Psoas muscle (tissue), 7 donors: ENCODE measurements at regions not wholly inside any gene's neighbourhood (a gene's known extent, or its start where the extent isn't known, plus 50 kb on each side); places are given as distances from the start of the nearest gene placed in this dataset.

ENCODE experiments used
- ATAC-seq, 4 donors: fragments of 200-7000 bp; cut with Tn5 transposase; one replicate each; pipeline ENCODE4 v1.9.1; 2020; ENCODE audit warnings: moderate library complexity in 3 of 4, mild to moderate bottlenecking in 2 of 4
- DNase-seq, 2 donors: peaks; one replicate each; pipeline ENCODE4 v3.0.0-alpha.2; 2020
- H3K27ac ChIP-seq: fragments of 200-600 bp; one replicate; pipeline ENCODE4 v1.8.0; 2022
- H3K27me3 ChIP-seq, 3 donors: fragments of 200-600 bp in 1 of 3; one replicate each; pipeline versions ENCODE4 v1.6.1 to v1.8.0; 2013 to 2022; ENCODE audit warnings: low read length in 2 of 3, mild to moderate bottlenecking in 2 of 3, moderate library complexity in 1 of 3; ENCODE audit not compliant: insufficient read depth in 3 of 3
- H3K36me3 ChIP-seq, 2 donors: fragments of 200-600 bp in 1 of 2; one replicate each; pipeline versions ENCODE4 v1.6.1 to v1.8.0; 2013 to 2022; ENCODE audit warnings: low read depth in 1 of 2, mild to moderate bottlenecking in 1 of 2, moderate library complexity in 1 of 2; ENCODE audit not compliant: insufficient read depth in 1 of 2
- H3K4me1 ChIP-seq: fragments of 200-600 bp; one replicate; pipeline ENCODE4 v1.8.0; 2022
- H3K4me3 ChIP-seq: fragments of 200-600 bp; one replicate; pipeline ENCODE4 v1.8.0; 2022; ENCODE audit warnings: mild to moderate bottlenecking
- H3K9me3 ChIP-seq: fragments of 200-600 bp; one replicate; pipeline ENCODE4 v1.8.0; 2022
- WGBS, 3 donors: extraction: QIAGEN DNeasy Blood & Tissue Kit; methylation state at CpG; one replicate each; pipeline versions ENCODE4 v1.1.6 to v1.1.7; 2013; 5-methylcytosine and 5-hydroxymethylcytosine counted together
- intact Hi-C, 2 donors: fragments of 100-400 bp; cut with DNase I; formaldehyde crosslinking; loops; one replicate each; pipeline versions ENCODE4 v1.11.0 to v1.14.2; 2022
- TF ChIP-seq, protein P1 (sequence below): fragments of 200-600 bp; IDR thresholded peaks from one replicate; pipeline ENCODE4 v1.8.0; 2022; ENCODE audit warnings: antibody characterized with exemption
- donor health status: healthy with polysubstance abuse.
- donor health status: DM: no; HTN: no; CAD: no; lungs with moderate emphysema.
- donor health status: Bipolar disorder and iron deficiency.
- donor health status: healthy.
- donor health status: DM: yes; HTN: yes; CAD: no.
- donor health status: DM: no; HTN: no; CAD: no.
- donor health status: DM: yes; HTN: yes; CAD: no.

DNA sequence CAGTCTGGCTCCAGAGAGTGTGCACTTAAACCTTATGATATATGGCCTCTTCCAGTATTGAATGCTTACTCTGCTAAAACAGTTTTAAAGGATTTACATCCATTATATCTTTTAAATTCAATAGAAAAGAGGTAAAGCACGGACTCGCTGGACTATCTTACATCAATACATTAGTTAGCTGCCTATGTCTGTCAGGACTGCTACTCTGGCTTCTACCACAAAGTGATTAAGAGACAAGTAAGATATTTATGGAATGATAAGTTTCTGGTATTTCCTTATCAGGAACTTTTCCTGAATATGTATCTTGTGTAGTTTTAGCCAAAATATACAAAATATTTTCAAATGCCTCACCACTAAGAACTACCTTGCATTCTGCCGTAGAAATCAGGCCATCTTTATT is 295.1 kb downstream of the ISL1 start:
- Histone ChIP-seq H3K4me3 (no peak overlapping the region), H3K27me3 (no peaks in the 10 kb centered on the region), H3K36me3 (no peaks in the 10 kb centered on the region), H3K27ac (no peak overlapping the region), H3K9me3 (no peaks in the 10 kb centered on the region), H3K4me1 (no peaks in the 10 kb centered on the region)
- no peak for ATAC-seq
- intact Hi-C loops = no loop called here
- TF ChIP-seq, protein P1, sequence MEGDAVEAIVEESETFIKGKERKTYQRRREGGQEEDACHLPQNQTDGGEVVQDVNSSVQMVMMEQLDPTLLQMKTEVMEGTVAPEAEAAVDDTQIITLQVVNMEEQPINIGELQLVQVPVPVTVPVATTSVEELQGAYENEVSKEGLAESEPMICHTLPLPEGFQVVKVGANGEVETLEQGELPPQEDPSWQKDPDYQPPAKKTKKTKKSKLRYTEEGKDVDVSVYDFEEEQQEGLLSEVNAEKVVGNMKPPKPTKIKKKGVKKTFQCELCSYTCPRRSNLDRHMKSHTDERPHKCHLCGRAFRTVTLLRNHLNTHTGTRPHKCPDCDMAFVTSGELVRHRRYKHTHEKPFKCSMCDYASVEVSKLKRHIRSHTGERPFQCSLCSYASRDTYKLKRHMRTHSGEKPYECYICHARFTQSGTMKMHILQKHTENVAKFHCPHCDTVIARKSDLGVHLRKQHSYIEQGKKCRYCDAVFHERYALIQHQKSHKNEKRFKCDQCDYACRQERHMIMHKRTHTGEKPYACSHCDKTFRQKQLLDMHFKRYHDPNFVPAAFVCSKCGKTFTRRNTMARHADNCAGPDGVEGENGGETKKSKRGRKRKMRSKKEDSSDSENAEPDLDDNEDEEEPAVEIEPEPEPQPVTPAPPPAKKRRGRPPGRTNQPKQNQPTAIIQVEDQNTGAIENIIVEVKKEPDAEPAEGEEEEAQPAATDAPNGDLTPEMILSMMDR = no peak
- DNase-seq = no peak
- WGBS, 3 donors = 82 to 93% (median 86%) methylated on average over 3 of the region's 3 CpGs

DNA sequence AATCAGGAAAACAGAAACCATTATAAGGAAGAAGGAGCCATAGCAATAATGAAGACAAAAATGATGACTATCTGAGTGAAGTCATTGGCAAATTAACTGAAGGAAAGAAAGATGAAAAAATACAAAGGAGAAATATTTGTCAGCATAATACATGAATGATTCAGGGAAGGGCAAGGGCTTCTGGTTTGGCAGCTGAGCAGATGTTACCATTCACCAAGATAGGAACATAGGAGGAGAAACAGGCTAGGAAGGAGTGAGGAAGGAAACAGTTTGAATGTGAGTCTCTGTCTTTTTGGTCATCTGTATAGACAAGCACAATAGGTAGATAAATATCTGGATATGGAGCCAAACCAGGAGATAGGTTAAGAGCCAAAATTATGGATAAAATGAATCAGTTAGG is 296.0 kb downstream of the ISL1 start:
- TF ChIP-seq, protein P1 = no peak
- no peaks in the 10 kb centered on the region for H3K4me1 ChIP-seq
- intact Hi-C loops = no loop called here
- ATAC-seq (no peak), DNase-seq (no peak)
- H3K27ac ChIP-seq = no peak overlapping the region
- no peaks in the 10 kb centered on the region for H3K27me3 ChIP-seq
- no peaks in the 10 kb centered on the region for H3K9me3 ChIP-seq
- H3K4me3 ChIP-seq = no peak overlapping the region
- H3K36me3 ChIP-seq = no peaks in the 10 kb centered on the region

DNA sequence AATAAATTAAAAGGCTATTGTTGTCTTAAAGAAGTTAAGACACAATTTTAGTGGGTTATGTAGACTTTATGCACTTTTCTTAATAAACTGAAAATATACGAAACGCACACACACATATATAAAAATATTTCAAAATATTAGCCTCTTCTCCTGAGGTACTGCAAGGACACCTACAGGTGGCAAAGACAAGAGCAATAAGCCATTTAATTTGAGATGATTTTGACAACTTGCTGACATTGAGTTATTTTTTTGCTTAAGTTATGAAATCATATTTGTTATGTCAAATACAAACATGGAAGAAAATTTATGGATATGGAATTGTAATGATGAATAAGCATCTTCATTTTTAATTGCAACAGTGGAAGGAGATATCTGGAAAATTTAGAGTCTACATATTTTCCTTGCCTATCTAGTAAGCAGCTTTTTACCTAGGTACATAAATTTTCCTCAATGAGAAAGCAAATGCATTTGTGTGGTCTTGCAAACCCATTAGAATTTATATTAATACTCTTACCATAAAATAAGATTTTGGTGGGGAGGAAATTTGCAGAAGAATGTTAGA is 301.6 kb downstream of the ISL1 start:
- no peak overlapping the region for H3K27ac ChIP-seq
- TF ChIP-seq, protein P1 = no peak
- H3K4me3 ChIP-seq = no peak overlapping the region
- WGBS, 3 donors = 86 to 92% (median 87%) methylated on average over 2 of the region's 2 CpGs
- H3K4me1 ChIP-seq = no peaks in the 10 kb centered on the region
- H3K27me3 ChIP-seq = no peaks in the 10 kb centered on the region
- ATAC-seq = no peak
- DNase-seq = no peak
- H3K36me3 ChIP-seq = no peaks in the 10 kb centered on the region
- intact Hi-C loops = no loop called here
- no peaks in the 10 kb centered on the region for H3K9me3 ChIP-seq

DNA sequence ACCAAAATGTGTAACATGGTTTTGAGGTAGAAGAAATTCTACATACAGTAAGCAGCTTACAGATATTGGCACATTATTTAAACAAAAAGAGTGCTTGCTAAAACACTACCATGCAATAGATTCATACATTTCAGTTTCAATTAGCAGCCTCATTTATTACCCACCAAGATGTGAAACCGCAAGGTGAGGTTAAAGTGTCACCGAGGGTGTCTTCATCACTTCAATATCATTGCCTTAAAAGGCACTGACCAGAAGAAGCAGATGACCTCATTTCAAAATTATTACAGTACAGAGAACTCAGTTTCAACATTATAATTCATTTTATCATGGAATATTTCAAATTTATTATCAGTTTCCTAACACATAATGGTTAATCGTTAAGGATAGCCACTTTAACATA is 302.2 kb downstream of the ISL1 start:
- TF ChIP-seq, protein P1 = no peak
- Histone ChIP-seq H3K36me3 (no peaks in the 10 kb centered on the region), H3K27ac (no peak overlapping the region), H3K27me3 (no peaks in the 10 kb centered on the region), H3K4me3 (no peak overlapping the region), H3K4me1 (no peaks in the 10 kb centered on the region), H3K9me3 (peaks cover 1% of the 10 kb centered on the region)
- no peak for DNase-seq
- intact Hi-C loops = no loop called here
- ATAC-seq = no peak
- WGBS, 3 donors = 81 to 93% (median 88%) methylated on average over 3 of the region's 3 CpGs

DNA sequence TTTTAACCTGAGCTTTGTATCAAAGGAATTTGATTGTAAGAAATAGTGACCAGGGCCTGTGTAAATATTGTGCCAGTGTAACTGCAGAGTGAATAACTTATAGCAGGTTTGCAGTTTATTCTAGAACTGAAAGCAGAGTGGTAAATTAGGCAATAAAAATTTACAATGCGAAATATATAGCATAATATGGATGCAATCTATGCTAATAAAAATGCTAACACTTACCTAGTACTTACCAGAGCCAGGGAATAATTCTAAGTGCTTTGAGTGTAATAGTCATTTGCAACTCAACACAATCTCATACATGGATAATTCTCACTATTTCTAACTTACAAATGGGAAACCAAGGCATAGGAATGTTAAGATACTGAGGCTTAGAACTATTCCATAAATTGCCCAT is 303.4 kb downstream of the ISL1 start:
- Histone ChIP-seq H3K9me3 (peaks cover 3% of the 10 kb centered on the region), H3K4me3 (no peak overlapping the region), H3K27me3 (no peaks in the 10 kb centered on the region), H3K4me1 (no peaks in the 10 kb centered on the region), H3K36me3 (no peaks in the 10 kb centered on the region), H3K27ac (no peak overlapping the region)
- TF ChIP-seq, protein P1 = no peak
- 73 to 84% (median 78%) methylated on average over 1 of the region's 1 CpG for whole genome bisulfite sequencing, 3 donors
- DNase-seq = no peak
- intact Hi-C loops = no loop called here
- no peak for ATAC-seq
